Mesothelial cell of epicardium (in vitro differentiated cells): ENCODE measurements at regions not wholly inside any gene's neighbourhood (a gene's known extent, or its start where the extent isn't known, plus 50 kb on each side); places are given as distances from the start of the nearest gene placed in this dataset.

ENCODE experiments used
- DNase-seq, 2 experiments: peaks; one replicate each; pipeline ENCODE4 v3.0.0; 2021; ENCODE audit warnings: low spot score in 2 of 2; ENCODE audit not compliant: unreplicated experiment in 2 of 2
- H3K27ac Mint-ChIP-seq: 2 replicates; pipeline ENCODE4 v1.8.0; 2021; ENCODE audit warnings: mixed read lengths
- H3K27me3 Mint-ChIP-seq: 2 replicates; pipeline ENCODE4 v1.8.0; 2021; ENCODE audit warnings: low read depth, mixed read lengths
- H3K36me3 Mint-ChIP-seq: 2 replicates; pipeline ENCODE4 v1.8.0; 2021; ENCODE audit warnings: mixed read lengths
- H3K4me1 Mint-ChIP-seq: 2 replicates; pipeline ENCODE4 v1.8.0; 2021; ENCODE audit warnings: mixed read lengths
- H3K4me3 Mint-ChIP-seq: 2 replicates; pipeline ENCODE4 v1.8.0; 2021; ENCODE audit warnings: mild to moderate bottlenecking, moderate library complexity, mixed read lengths
- H3K9me3 Mint-ChIP-seq: 2 replicates; pipeline ENCODE4 v1.8.0; 2021; ENCODE audit warnings: mixed read lengths
- CTCF ChIP-seq: fragments of 200-600 bp; sonication (generic); IDR thresholded peaks from one replicate; pipeline ENCODE4 v1.5.0; 2021; ENCODE audit warnings: antibody characterized with exemption; ENCODE audit not compliant: unreplicated experiment

GRCh38 chr4:11743976-11744375 is 315.3 kb upstream of the HS3ST1 start:
- TF ChIP-seq CTCF: no peak
- no peaks in the 10 kb centered on the region for H3K9me3 Mint-ChIP-seq
- no peak for DNase-seq
- H3K4me1 Mint-ChIP-seq: peaks cover 10% of the 10 kb centered on the region
- H3K4me3 Mint-ChIP-seq: no peak overlapping the region
- no peak overlapping the region for H3K27ac Mint-ChIP-seq
- no peaks in the 10 kb centered on the region for H3K36me3 Mint-ChIP-seq
- no peaks in the 10 kb centered on the region for H3K27me3 Mint-ChIP-seq

- no peaks in the 10 kb centered on the region for H3K9me3 Mint-ChIP-seq
- no peak overlapping the region for H3K27ac Mint-ChIP-seq
- H3K36me3 Mint-ChIP-seq: no peaks in the 10 kb centered on the region
- DNase-seq: no peak
- no peak for TF ChIP-seq CTCF
- no peaks in the 10 kb centered on the region for H3K27me3 Mint-ChIP-seq
- H3K4me1 Mint-ChIP-seq: peaks cover 7% of the 10 kb centered on the region
- no peak overlapping the region for H3K4me3 Mint-ChIP-seq
Observed at GRCh38 chr4:11743236-11743635, 314.5 kb upstream of the HS3ST1 start.

GRCh38 chr4:11741190-11741652 is 312.5 kb upstream of the HS3ST1 start:
- no peak overlapping the region for H3K4me3 Mint-ChIP-seq
- peaks cover 3% of the 10 kb centered on the region for H3K4me1 Mint-ChIP-seq
- DNase-seq: no peak
- no peaks in the 10 kb centered on the region for H3K27me3 Mint-ChIP-seq
- no peaks in the 10 kb centered on the region for H3K9me3 Mint-ChIP-seq
- no peak overlapping the region for H3K27ac Mint-ChIP-seq
- no peak for TF ChIP-seq CTCF
- H3K36me3 Mint-ChIP-seq: no peaks in the 10 kb centered on the region

GRCh38 chr4:11739992-11740391 is 311.3 kb upstream of the HS3ST1 start:
- DNase-seq: no peak
- H3K9me3 Mint-ChIP-seq: no peaks in the 10 kb centered on the region
- H3K4me3 Mint-ChIP-seq: no peak overlapping the region
- no peak for TF ChIP-seq CTCF
- H3K4me1 Mint-ChIP-seq: peaks cover 3% of the 10 kb centered on the region
- no peaks in the 10 kb centered on the region for H3K36me3 Mint-ChIP-seq
- no peak overlapping the region for H3K27ac Mint-ChIP-seq
- H3K27me3 Mint-ChIP-seq: no peaks in the 10 kb centered on the region

- no peak overlapping the region for H3K27ac Mint-ChIP-seq
- peaks cover 3% of the 10 kb centered on the region for H3K4me1 Mint-ChIP-seq
- DNase-seq: no peak
- no peaks in the 10 kb centered on the region for H3K27me3 Mint-ChIP-seq
- H3K36me3 Mint-ChIP-seq: no peaks in the 10 kb centered on the region
- H3K4me3 Mint-ChIP-seq: no peak overlapping the region
- no peaks in the 10 kb centered on the region for H3K9me3 Mint-ChIP-seq
- TF ChIP-seq CTCF: no peak
Observed at GRCh38 chr4:11736978-11737377, 308.3 kb upstream of the HS3ST1 start.

- H3K9me3 Mint-ChIP-seq: no peaks in the 10 kb centered on the region
Observed at GRCh38 chr4:11735651-11736050, 307.0 kb upstream of the HS3ST1 start.

More at GRCh38 chr4:11735651-11736050, 307.0 kb upstream of the HS3ST1 start:
- no peak overlapping the region for H3K27ac Mint-ChIP-seq
- DNase-seq: no peak
- no peak overlapping the region for H3K4me3 Mint-ChIP-seq
- peaks cover 3% of the 10 kb centered on the region for H3K4me1 Mint-ChIP-seq
- H3K27me3 Mint-ChIP-seq: no peaks in the 10 kb centered on the region
- no peak for TF ChIP-seq CTCF
- H3K36me3 Mint-ChIP-seq: no peaks in the 10 kb centered on the region
